ENCODE measurements at regions not wholly inside any gene's neighbourhood (a gene's known extent, or its start where the extent isn't known, plus 50 kb on each side); places are given as distances from the start of the nearest gene placed in this dataset.

GRCh38 chr4:36914106-36914505 is 330.4 kb upstream of the NWD2 start:
- TF ChIP-seq EZH2 (IDR thresholded peaks at IDR 0.05; ENCODE audit: borderline replicate concordance, low read depth, low read length, severe bottlenecking), result no peak
- TF ChIP-seq, protein P1, sequence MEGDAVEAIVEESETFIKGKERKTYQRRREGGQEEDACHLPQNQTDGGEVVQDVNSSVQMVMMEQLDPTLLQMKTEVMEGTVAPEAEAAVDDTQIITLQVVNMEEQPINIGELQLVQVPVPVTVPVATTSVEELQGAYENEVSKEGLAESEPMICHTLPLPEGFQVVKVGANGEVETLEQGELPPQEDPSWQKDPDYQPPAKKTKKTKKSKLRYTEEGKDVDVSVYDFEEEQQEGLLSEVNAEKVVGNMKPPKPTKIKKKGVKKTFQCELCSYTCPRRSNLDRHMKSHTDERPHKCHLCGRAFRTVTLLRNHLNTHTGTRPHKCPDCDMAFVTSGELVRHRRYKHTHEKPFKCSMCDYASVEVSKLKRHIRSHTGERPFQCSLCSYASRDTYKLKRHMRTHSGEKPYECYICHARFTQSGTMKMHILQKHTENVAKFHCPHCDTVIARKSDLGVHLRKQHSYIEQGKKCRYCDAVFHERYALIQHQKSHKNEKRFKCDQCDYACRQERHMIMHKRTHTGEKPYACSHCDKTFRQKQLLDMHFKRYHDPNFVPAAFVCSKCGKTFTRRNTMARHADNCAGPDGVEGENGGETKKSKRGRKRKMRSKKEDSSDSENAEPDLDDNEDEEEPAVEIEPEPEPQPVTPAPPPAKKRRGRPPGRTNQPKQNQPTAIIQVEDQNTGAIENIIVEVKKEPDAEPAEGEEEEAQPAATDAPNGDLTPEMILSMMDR (IDR thresholded peaks at IDR 0.05; ENCODE audit: borderline replicate concordance, extremely low read depth, low read length, poor library complexity, severe bottlenecking), result no peak
- Histone ChIP-seq H3K4me3 (ENCODE audit: low read depth in 1 of 2, low read length in 2 of 2) (no peak overlapping the region), H3K4me1 (ENCODE audit: insufficient read depth, low read length) (no peaks in the 10 kb centered on the region), H3K4me2 (ENCODE audit: insufficient read depth, low read length) (no peak overlapping the region), H3K27ac (ENCODE audit: low read length) (no peak overlapping the region), H4K20me1 (ENCODE audit: insufficient read depth, low read length) (no peaks in the 10 kb centered on the region), H3K9ac (ENCODE audit: low read depth, low read length) (no peak overlapping the region), H3K9me3 (ENCODE audit: insufficient read depth, low read length, severe bottlenecking) (no peaks in the 10 kb centered on the region), H2AFZ (ENCODE audit: low read depth, low read length) (no peak overlapping the region), H3K27me3 (ENCODE audit: insufficient read depth, low read length, poor library complexity) (no peaks in the 10 kb centered on the region), H3K36me3 (ENCODE audit: insufficient read depth, low read length) (no peaks in the 10 kb centered on the region), H3K79me2 (ENCODE audit: insufficient read depth, low read length) (no peaks in the 10 kb centered on the region)
- no peak for ATAC-seq (ENCODE audit: insufficient read depth, low read depth)
- no peak for DNase-seq

DNA sequence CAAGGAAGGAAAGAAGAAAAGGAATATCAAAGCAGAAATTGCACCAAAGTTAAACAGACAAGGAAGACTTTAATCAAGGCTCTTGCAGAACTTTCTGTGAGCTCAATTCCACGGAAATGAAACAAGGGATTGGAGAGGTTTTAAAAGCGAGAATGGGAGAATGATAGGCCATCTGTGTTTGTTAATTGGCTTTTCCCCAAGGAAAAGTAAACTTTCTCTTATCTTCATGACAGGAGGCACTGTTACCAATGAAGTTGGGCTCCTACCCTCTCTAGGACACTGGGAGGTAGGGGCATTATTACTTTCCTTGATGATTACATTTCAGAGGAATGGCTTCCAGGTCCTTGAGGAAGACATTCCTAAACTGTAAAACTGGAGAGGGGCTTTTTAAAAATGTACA is 328.8 kb upstream of the NWD2 start:
- no peak for DNase-seq
- no peak for TF ChIP-seq EZH2 (IDR thresholded peaks at IDR 0.05; ENCODE audit: borderline replicate concordance, low read depth, low read length, severe bottlenecking)
- TF ChIP-seq, protein P1 (IDR thresholded peaks at IDR 0.05; ENCODE audit: borderline replicate concordance, extremely low read depth, low read length, poor library complexity, severe bottlenecking), result no peak
- no peak overlapping the region for H2AFZ ChIP-seq (ENCODE audit: low read depth, low read length)

GRCh38 chr4:36917413-36917812 is 327.1 kb upstream of the NWD2 start:
- Histone ChIP-seq H3K27ac (ENCODE audit: low read length) (no peak overlapping the region), H3K36me3 (ENCODE audit: insufficient read depth, low read length) (no peaks in the 10 kb centered on the region), H3K79me2 (ENCODE audit: insufficient read depth, low read length) (no peaks in the 10 kb centered on the region), H3K4me1 (ENCODE audit: insufficient read depth, low read length) (no peaks in the 10 kb centered on the region), H2AFZ (ENCODE audit: low read depth, low read length) (no peak overlapping the region), H4K20me1 (ENCODE audit: insufficient read depth, low read length) (no peaks in the 10 kb centered on the region), H3K4me2 (ENCODE audit: insufficient read depth, low read length) (no peak overlapping the region), H3K4me3 (ENCODE audit: low read depth in 1 of 2, low read length in 2 of 2) (no peak overlapping the region), H3K9me3 (ENCODE audit: insufficient read depth, low read length, severe bottlenecking) (no peaks in the 10 kb centered on the region), H3K27me3 (ENCODE audit: insufficient read depth, low read length, poor library complexity) (no peaks in the 10 kb centered on the region), H3K9ac (ENCODE audit: low read depth, low read length) (no peak overlapping the region)
- no peak for DNase-seq
- no peak for ATAC-seq (ENCODE audit: insufficient read depth, low read depth)
- no peak for TF ChIP-seq EZH2 (IDR thresholded peaks at IDR 0.05; ENCODE audit: borderline replicate concordance, low read depth, low read length, severe bottlenecking)
- TF ChIP-seq, protein P1 (IDR thresholded peaks at IDR 0.05; ENCODE audit: borderline replicate concordance, extremely low read depth, low read length, poor library complexity, severe bottlenecking), result no peak

More for the DNA sequence above, 328.8 kb upstream of the NWD2 start:
- H3K4me3 ChIP-seq (ENCODE audit: low read depth in 1 of 2, low read length in 2 of 2), result no peak overlapping the region
- H3K4me2 ChIP-seq (ENCODE audit: insufficient read depth, low read length), result no peak overlapping the region
- no peak for ATAC-seq (ENCODE audit: insufficient read depth, low read depth)
- H3K79me2 ChIP-seq (ENCODE audit: insufficient read depth, low read length), result no peaks in the 10 kb centered on the region
- no peaks in the 10 kb centered on the region for H3K4me1 ChIP-seq (ENCODE audit: insufficient read depth, low read length)
- H4K20me1 ChIP-seq (ENCODE audit: insufficient read depth, low read length), result no peaks in the 10 kb centered on the region
- H3K9me3 ChIP-seq (ENCODE audit: insufficient read depth, low read length, severe bottlenecking), result no peaks in the 10 kb centered on the region
- no peak overlapping the region for H3K9ac ChIP-seq (ENCODE audit: low read depth, low read length)
- H3K27me3 ChIP-seq (ENCODE audit: insufficient read depth, low read length, poor library complexity), result no peaks in the 10 kb centered on the region
- no peak overlapping the region for H3K27ac ChIP-seq (ENCODE audit: low read length)
- no peaks in the 10 kb centered on the region for H3K36me3 ChIP-seq (ENCODE audit: insufficient read depth, low read length)

GRCh38 chr4:36919721-36920120 is 324.8 kb upstream of the NWD2 start:
- H3K36me3 ChIP-seq (ENCODE audit: insufficient read depth, low read length), result no peaks in the 10 kb centered on the region
- H3K9ac ChIP-seq (ENCODE audit: low read depth, low read length), result no peak overlapping the region
- H4K20me1 ChIP-seq (ENCODE audit: insufficient read depth, low read length), result no peaks in the 10 kb centered on the region
- H3K4me3 ChIP-seq (ENCODE audit: low read depth in 1 of 2, low read length in 2 of 2), result no peak overlapping the region
- no peak overlapping the region for H3K4me2 ChIP-seq (ENCODE audit: insufficient read depth, low read length)
- DNase-seq, result no peak
- no peaks in the 10 kb centered on the region for H3K79me2 ChIP-seq (ENCODE audit: insufficient read depth, low read length)
- H2AFZ ChIP-seq (ENCODE audit: low read depth, low read length), result no peak overlapping the region
- ATAC-seq (ENCODE audit: insufficient read depth, low read depth), result no peak
- no peaks in the 10 kb centered on the region for H3K4me1 ChIP-seq (ENCODE audit: insufficient read depth, low read length)
- no peaks in the 10 kb centered on the region for H3K27me3 ChIP-seq (ENCODE audit: insufficient read depth, low read length, poor library complexity)
- no peak for TF ChIP-seq EZH2 (IDR thresholded peaks at IDR 0.05; ENCODE audit: borderline replicate concordance, low read depth, low read length, severe bottlenecking)
- TF ChIP-seq, protein P1 (IDR thresholded peaks at IDR 0.05; ENCODE audit: borderline replicate concordance, extremely low read depth, low read length, poor library complexity, severe bottlenecking), result no peak
- H3K27ac ChIP-seq (ENCODE audit: low read length), result no peak overlapping the region
- no peaks in the 10 kb centered on the region for H3K9me3 ChIP-seq (ENCODE audit: insufficient read depth, low read length, severe bottlenecking)
